22Rv1 (cell line): ENCODE measurements at regions not wholly inside any gene's neighbourhood (a gene's known extent, or its start where the extent isn't known, plus 50 kb on each side); places are given as distances from the start of the nearest gene placed in this dataset.

Experiments
- H3K27ac ChIP-seq: fragments of 450-650 bp; 2 replicates; pipeline ENCODE4 v1.5.1; 2017
- ZFX ChIP-seq: fragments of 450-650 bp; IDR thresholded peaks from 2 replicates; pipeline ENCODE4 v1.6.1; 2017; ENCODE audit warnings: antibody characterized with exemption, borderline replicate concordance
- TF ChIP-seq, protein P1 (sequence below): fragments of 450-650 bp; IDR thresholded peaks from 2 replicates; pipeline ENCODE4 v1.5.1; 2017; ENCODE audit warnings: mild to moderate bottlenecking

DNA sequence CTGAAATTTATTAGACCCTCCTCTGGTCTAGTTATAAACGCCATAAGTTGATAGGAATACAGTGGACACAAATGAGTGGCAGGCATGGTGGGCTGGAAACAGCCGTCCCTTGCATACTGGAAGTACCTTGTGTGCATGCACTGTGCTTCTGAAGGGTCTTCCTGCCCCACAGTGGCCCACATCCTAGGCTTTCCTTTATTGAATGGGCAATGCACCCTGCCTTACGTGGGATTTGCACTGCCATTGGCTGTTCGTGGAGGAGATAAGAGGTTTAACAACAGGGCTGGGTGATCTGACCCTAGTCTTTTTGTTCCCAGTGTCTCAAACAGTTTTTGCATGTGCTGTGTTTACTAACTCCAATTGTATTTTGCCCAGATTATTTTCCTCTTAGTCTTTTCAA is 480.8 kb downstream of the GADD45G start:
- no peak for TF ChIP-seq ZFX
- TF ChIP-seq, protein P1, sequence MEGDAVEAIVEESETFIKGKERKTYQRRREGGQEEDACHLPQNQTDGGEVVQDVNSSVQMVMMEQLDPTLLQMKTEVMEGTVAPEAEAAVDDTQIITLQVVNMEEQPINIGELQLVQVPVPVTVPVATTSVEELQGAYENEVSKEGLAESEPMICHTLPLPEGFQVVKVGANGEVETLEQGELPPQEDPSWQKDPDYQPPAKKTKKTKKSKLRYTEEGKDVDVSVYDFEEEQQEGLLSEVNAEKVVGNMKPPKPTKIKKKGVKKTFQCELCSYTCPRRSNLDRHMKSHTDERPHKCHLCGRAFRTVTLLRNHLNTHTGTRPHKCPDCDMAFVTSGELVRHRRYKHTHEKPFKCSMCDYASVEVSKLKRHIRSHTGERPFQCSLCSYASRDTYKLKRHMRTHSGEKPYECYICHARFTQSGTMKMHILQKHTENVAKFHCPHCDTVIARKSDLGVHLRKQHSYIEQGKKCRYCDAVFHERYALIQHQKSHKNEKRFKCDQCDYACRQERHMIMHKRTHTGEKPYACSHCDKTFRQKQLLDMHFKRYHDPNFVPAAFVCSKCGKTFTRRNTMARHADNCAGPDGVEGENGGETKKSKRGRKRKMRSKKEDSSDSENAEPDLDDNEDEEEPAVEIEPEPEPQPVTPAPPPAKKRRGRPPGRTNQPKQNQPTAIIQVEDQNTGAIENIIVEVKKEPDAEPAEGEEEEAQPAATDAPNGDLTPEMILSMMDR: no peak
- no peak overlapping the region for H3K27ac ChIP-seq

DNA sequence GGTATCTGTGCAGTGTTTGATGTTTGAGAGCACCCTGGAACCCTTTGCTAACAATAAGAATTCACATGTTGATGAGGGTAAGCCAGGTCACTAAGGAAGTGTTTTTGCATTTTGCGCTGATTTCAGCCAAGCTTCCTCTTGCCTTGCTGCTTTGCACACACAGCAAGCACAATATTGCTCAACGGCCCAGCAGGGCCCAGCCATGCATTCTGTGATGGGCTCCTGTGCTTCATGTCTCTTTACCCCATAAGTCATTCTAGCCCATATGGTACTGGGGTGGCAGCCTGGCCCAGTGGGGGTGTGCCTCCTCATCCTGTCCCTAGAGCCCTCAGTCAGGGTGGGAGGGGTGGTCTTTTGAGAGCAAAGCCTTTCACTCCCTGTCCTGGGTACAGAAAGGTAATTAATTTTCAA is 481.3 kb downstream of the GADD45G start:
- TF ChIP-seq ZFX: no peak
- TF ChIP-seq, protein P1: no peak
- no peak overlapping the region for H3K27ac ChIP-seq

DNA sequence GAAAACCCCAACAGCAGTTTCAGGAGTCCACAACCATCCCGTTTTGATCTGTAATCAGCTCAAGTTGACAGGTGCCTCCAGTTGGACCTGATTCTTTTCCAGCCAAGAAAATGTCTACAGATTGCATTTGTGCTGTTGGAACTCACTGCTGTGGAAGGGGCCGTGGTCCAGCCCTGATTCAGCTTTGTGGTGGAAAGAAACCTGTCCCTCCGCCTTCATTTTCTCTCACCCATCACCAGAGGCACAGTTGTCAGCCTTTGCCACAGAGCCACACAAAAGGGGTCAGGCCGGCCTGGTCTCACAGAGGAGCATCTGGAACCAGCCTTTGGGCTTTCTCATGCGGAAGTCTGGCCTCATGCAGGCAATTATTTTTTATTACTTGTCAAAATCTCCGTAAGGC is 483.6 kb downstream of the GADD45G start:
- TF ChIP-seq, protein P1: no peak
- TF ChIP-seq ZFX: no peak
- H3K27ac ChIP-seq: no peak overlapping the region

DNA sequence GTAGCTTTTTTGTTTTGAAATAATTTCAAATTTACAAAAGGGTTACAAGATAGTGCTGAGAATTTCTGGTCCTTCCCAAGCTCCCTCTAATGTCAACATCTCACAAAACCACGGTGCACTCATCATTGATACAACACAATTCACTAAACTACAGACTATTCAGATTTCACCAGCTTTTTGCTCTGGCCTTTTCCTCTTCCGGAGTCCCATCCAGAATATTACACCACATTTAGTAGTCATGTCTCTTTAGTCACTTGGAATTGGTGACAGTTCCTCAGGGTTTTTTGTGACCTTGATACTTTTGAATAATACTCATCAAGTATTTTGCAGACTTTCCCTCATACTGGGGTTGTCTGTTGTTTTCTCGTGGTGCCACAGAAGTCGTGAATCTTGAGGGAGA is 484.0 kb downstream of the GADD45G start:
- no peak for TF ChIP-seq ZFX
- TF ChIP-seq, protein P1: no peak
- no peak overlapping the region for H3K27ac ChIP-seq

DNA sequence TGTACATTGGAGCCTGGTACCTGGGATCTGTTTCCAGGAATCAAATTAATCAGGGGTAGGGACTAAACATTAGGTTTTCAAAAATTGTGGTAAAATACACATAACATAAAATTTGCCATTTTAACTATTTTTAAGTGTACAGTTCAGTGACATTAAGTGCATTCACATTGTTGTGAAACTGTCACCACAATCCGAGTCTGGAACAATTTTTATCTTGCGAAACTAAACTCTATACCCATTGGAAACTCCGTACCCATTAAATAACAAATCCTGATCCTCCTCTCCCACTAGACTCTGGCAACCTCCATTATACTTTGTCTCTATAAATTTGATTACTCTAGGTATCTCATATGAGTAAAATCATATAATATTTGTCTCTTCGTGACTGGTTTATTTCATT is 486.2 kb downstream of the GADD45G start:
- TF ChIP-seq, protein P1: no peak
- TF ChIP-seq ZFX: no peak

DNA sequence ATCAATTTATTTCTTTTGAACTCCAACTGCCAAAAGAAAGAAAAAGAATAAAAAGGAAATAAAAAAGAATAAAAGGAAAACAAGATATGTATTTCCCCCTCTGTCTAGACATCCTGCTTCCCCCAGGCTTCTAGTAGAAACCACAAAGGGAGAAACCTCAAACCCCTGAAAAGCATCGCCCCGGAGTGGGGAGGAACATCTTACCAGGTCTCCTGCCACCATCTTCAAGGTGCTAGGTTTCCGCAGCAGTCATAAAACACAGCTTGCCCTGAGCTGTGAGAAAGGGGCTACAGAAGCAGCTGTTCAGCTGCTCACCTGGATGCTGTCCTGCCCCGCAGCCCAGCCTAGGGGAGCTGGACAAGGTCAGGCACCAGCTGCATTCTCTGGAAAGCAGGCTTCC is 487.7 kb downstream of the GADD45G start:
- H3K27ac ChIP-seq: no peak overlapping the region
- TF ChIP-seq, protein P1: no peak
- TF ChIP-seq ZFX: no peak

More for the DNA sequence above, 486.2 kb downstream of the GADD45G start:
- no peak overlapping the region for H3K27ac ChIP-seq

DNA sequence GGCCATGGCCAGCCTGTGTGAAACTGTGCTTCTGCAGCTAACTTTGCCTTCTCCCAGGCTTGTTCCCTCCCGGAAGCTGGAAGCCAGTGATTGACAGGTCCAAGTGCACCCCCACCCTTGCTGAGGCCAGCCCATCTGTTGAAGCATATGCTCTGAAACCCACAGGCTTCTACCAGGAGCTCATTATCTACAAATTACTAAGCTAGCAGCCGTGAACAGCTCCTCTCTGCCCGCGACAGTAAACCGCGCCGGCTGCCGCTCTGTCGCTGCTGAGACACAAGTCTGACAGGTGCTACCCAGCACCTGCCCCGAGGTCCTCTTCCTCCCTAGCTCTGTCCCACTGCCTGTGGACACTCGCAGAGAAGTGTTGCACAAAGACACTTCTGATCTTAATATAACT is 490.9 kb downstream of the GADD45G start:
- no peak overlapping the region for H3K27ac ChIP-seq
- TF ChIP-seq, protein P1: no peak

DNA sequence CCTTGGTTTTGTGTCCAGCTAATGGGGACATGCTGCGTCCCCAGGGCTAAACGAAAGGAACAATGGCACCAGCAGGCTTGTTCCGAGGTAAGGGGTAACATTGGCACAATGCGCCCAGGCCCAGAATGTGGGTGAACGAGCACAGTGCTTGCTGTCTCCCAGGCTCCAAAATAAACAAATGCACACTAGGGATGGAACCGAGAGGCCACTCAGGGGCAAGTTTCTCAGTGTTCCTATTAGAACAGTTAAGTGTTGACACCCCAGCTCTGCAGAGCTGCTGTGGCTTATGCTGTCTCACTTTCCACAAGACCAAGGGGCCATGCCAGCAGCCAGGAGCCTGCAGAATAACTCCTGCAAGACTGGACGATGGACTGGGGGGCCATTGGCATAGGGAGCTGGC is 492.4 kb downstream of the GADD45G start:
- H3K27ac ChIP-seq: no peak overlapping the region
- TF ChIP-seq, protein P1: no peak
- TF ChIP-seq ZFX: no peak
